Sigmoid colon (tissue), 6 donors: ENCODE measurements at regions not wholly inside any gene's neighbourhood (a gene's known extent, or its start where the extent isn't known, plus 50 kb on each side); places are given as distances from the start of the nearest gene placed in this dataset.

Experiments used
- DNase-seq: peaks from one replicate; pipeline ENCODE4 v3.0.0-alpha.2; 2019
- H3K27ac ChIP-seq, 4 donors: fragments of 200-600 bp; sonication (generic); one replicate each; pipeline ENCODE4 v1.5.1; 2016 to 2019; ENCODE audit warnings: mild to moderate bottlenecking in 1 of 4
- H3K27me3 ChIP-seq, 3 donors: fragments of 200-600 bp; sonication (generic); one replicate each; pipeline ENCODE4 v1.5.1; 2019; ENCODE audit warnings: mild to moderate bottlenecking in 1 of 3
- H3K36me3 ChIP-seq, 4 donors: fragments of 200-600 bp; sonication (generic); one replicate each; pipeline ENCODE4 v1.5.1; 2016 to 2019
- H3K4me1 ChIP-seq, 4 donors: fragments of 200-600 bp; sonication (generic); one replicate each; pipeline ENCODE4 v1.5.1; 2017 to 2019
- H3K4me3 ChIP-seq, 4 donors: fragments of 200-600 bp; sonication (generic); one replicate each; pipeline ENCODE4 v1.5.1; 2017 to 2019; ENCODE audit warnings: mild to moderate bottlenecking in 2 of 4, moderate library complexity in 1 of 4
- H3K9me3 ChIP-seq, 4 donors: fragments of 200-600 bp in 3 of 4; sonication (generic) in 3 of 4; one replicate each; pipeline versions ENCODE4 v1.5.1 to v1.6.1; 2013 to 2019
- CTCF ChIP-seq, 4 experiments: fragments of 450-650 bp in 3 of 4; fragments of 200-600 bp in 1 of 4; IDR thresholded peaks; one replicate each; pipeline ENCODE4 v1.5.1; 2016 to 2019; ENCODE audit warnings: antibody characterized with exemption in 4 of 4, mild to moderate bottlenecking in 3 of 4, moderate library complexity in 2 of 4
- EP300 ChIP-seq, 4 donors: sonication (generic); formaldehyde crosslinking; IDR thresholded peaks; one replicate each; pipeline ENCODE4 v1.6.1; 2017; ENCODE audit warnings: antibody characterized with exemption in 4 of 4
- POLR2A ChIP-seq, 2 donors: fragments of 450-650 bp; IDR thresholded peaks; one replicate each; pipeline ENCODE4 v1.6.1; 2016; ENCODE audit warnings: antibody characterized with exemption in 2 of 2, mild to moderate bottlenecking in 2 of 2, moderate library complexity in 2 of 2
- POLR2AphosphoS5 ChIP-seq, 4 donors: sonication (generic); formaldehyde crosslinking; IDR thresholded peaks; one replicate each; pipeline ENCODE4 v1.6.1; 2017; ENCODE audit warnings: antibody characterized with exemption in 4 of 4
- WGBS, 2 donors: extraction: QIAGEN DNeasy Blood & Tissue Kit; methylation state at CpG; one replicate each; pipeline ENCODE4 v1.1.7; 2013; 5-methylcytosine and 5-hydroxymethylcytosine counted together
- intact Hi-C: fragments of 100-400 bp; cut with DNase I; formaldehyde crosslinking; loops from one replicate; pipeline ENCODE4 v1.15.1; 2023
- donor health status: healthy with polysubstance abuse.
- donor health status: healthy.

- TF ChIP-seq POLR2A (IDR thresholded peaks at IDR 0.05), result no peak
- TF ChIP-seq CTCF (IDR thresholded peaks at IDR 0.05), result no peak
- TF ChIP-seq EP300 (IDR thresholded peaks at IDR 0.05), result no peak
- TF ChIP-seq POLR2AphosphoS5 (IDR thresholded peaks at IDR 0.05), result no peak
- Histone ChIP-seq H3K27ac (no peak overlapping the region), H3K4me1 (no peaks in the 10 kb centered on the region), H3K27me3 (no peaks in the 10 kb centered on the region), H3K36me3 (no peaks in the 10 kb centered on the region), H3K9me3 (peaks cover 0 to 4% (median 2%) of the 10 kb centered on the region in 4 donors), H3K4me3 (no peak overlapping the region)
- intact Hi-C loops, result no loop called here
- DNase-seq, result no peak
- 55 to 73% methylated on average over 2 of the region's 2 CpGs for WGBS, 2 donors
Observed at GRCh38 chr4:175453456-175453855, 358.6 kb downstream of the GPM6A start.

GRCh38 chr4:175456131-175456530, 355.9 kb downstream of the GPM6A start:
- Histone ChIP-seq H3K27me3 (no peaks in the 10 kb centered on the region), H3K27ac (no peak overlapping the region), H3K9me3 (peaks cover 0 to 4% (median 2%) of the 10 kb centered on the region in 4 donors), H3K4me3 (no peak overlapping the region), H3K36me3 (no peaks in the 10 kb centered on the region), H3K4me1 (no peaks in the 10 kb centered on the region)
- no peak for DNase-seq
- TF ChIP-seq CTCF (IDR thresholded peaks at IDR 0.05) (no peak), EP300 (IDR thresholded peaks at IDR 0.05) (no peak), POLR2A (IDR thresholded peaks at IDR 0.05) (no peak), POLR2AphosphoS5 (IDR thresholded peaks at IDR 0.05) (no peak)
- intact Hi-C loops, result no loop called here

GRCh38 chr4:175457956-175458355, 354.1 kb downstream of the GPM6A start:
- Histone ChIP-seq H3K9me3 (peaks cover 0 to 4% (median 2%) of the 10 kb centered on the region in 4 donors), H3K4me3 (no peak overlapping the region), H3K4me1 (no peaks in the 10 kb centered on the region), H3K27ac (no peak overlapping the region), H3K36me3 (no peaks in the 10 kb centered on the region), H3K27me3 (no peaks in the 10 kb centered on the region)
- DNase-seq, result no peak
- WGBS, 2 donors, result 27 to 60% methylated on average over 2 of the region's 2 CpGs
- no peak for TF ChIP-seq POLR2AphosphoS5 (IDR thresholded peaks at IDR 0.05)
- TF ChIP-seq POLR2A (IDR thresholded peaks at IDR 0.05), result no peak
- TF ChIP-seq CTCF (IDR thresholded peaks at IDR 0.05), result no peak
- intact Hi-C loops, result no loop called here

GRCh38 chr4:175459571-175459970, 352.5 kb downstream of the GPM6A start:
- no peaks in the 10 kb centered on the region for H3K4me1 ChIP-seq
- H3K27ac ChIP-seq, result no peak overlapping the region
- no peak overlapping the region for H3K4me3 ChIP-seq
- no peaks in the 10 kb centered on the region for H3K36me3 ChIP-seq
- peaks cover 0 to 4% (median 2%) of the 10 kb centered on the region in 4 donors for H3K9me3 ChIP-seq
- intact Hi-C loops, result no loop called here
- DNase-seq, result no peak
- H3K27me3 ChIP-seq, result no peaks in the 10 kb centered on the region
- TF ChIP-seq POLR2A (IDR thresholded peaks at IDR 0.05) (no peak), EP300 (IDR thresholded peaks at IDR 0.05) (no peak), CTCF (IDR thresholded peaks at IDR 0.05) (no peak), POLR2AphosphoS5 (IDR thresholded peaks at IDR 0.05) (no peak)

- Histone ChIP-seq H3K4me1 (no peaks in the 10 kb centered on the region), H3K36me3 (no peaks in the 10 kb centered on the region), H3K4me3 (no peak overlapping the region), H3K27me3 (no peaks in the 10 kb centered on the region), H3K27ac (no peak overlapping the region), H3K9me3 (peaks cover 0 to under 1% (median 0%) of the 10 kb centered on the region in 4 donors)
- TF ChIP-seq POLR2A (IDR thresholded peaks at IDR 0.05), result no peak
- no peak for TF ChIP-seq EP300 (IDR thresholded peaks at IDR 0.05)
- no peak for TF ChIP-seq CTCF (IDR thresholded peaks at IDR 0.05)
- TF ChIP-seq POLR2AphosphoS5 (IDR thresholded peaks at IDR 0.05), result no peak
- DNase-seq, result no peak
- intact Hi-C loops, result no loop called here
- 80 to 82% methylated on average over 4 of the region's 4 CpGs for WGBS, 2 donors
Observed at GRCh38 chr4:175460414-175460813, 351.6 kb downstream of the GPM6A start.
